ENCODE measurements at regions not wholly inside any gene's neighbourhood (a gene's known extent, or its start where the extent isn't known, plus 50 kb on each side); places are given as distances from the start of the nearest gene placed in this dataset.
A peak's percentile ranks its signal among the peaks of the same experiment; 100 is the strongest.

DNA sequence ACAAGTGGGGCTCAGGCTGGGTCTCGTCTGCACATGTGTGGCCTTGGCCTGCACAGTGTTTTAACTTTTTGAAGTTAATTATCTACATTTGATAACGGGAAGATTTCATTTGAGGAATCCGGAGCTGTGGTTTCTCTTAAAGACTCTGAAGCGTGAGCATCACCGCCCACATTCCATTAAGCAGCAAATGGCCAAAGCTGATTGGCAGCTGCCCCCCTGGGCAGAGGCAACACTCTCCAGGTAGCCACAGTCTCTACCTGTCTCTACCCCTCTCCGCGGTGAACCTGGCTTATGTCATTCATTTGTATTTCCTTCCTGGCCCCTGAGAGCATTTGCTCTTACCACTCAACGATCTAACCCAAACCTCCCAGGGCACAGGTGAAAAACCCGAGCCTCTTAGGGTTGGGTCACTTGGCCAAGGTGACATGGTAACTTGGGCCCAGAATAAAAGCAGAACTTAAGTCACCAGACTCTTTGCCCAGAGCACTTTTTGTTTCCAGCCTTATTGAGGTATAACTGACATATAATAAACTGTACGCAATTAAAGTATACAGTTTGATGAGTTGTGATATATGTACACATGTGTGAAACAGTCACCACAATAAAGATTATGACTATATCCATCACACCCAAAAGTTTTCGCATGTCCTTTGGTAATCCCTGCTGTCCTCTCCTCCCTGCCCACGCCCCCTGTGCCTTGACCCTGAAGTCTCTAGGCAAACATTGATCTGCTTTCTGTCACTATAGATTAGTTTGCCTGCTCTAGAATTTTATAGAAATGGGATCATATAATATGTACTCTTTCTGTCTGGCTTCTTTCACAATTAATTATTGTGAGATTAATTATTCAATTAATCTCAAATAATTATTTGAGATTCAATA lies 245.7 kb upstream of the HES1 start:
- peak overlapping the region in 1 of 4 donors; percentile 40 for H3K27ac ChIP-seq
- peaks cover 0 to 5% (median 0%) of the 10 kb centered on the region in 4 donors for H3K4me1 ChIP-seq
- no peaks in the 10 kb centered on the region for H3K9me3 ChIP-seq
- H3K36me3 ChIP-seq, result no peaks in the 10 kb centered on the region
- no peak for TF ChIP-seq POLR2A (IDR thresholded peaks at IDR 0.05)
- TF ChIP-seq, protein P1, sequence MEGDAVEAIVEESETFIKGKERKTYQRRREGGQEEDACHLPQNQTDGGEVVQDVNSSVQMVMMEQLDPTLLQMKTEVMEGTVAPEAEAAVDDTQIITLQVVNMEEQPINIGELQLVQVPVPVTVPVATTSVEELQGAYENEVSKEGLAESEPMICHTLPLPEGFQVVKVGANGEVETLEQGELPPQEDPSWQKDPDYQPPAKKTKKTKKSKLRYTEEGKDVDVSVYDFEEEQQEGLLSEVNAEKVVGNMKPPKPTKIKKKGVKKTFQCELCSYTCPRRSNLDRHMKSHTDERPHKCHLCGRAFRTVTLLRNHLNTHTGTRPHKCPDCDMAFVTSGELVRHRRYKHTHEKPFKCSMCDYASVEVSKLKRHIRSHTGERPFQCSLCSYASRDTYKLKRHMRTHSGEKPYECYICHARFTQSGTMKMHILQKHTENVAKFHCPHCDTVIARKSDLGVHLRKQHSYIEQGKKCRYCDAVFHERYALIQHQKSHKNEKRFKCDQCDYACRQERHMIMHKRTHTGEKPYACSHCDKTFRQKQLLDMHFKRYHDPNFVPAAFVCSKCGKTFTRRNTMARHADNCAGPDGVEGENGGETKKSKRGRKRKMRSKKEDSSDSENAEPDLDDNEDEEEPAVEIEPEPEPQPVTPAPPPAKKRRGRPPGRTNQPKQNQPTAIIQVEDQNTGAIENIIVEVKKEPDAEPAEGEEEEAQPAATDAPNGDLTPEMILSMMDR (IDR thresholded peaks at IDR 0.05), result no peak
- DNase-seq, result no peak
- H3K4me3 ChIP-seq, result no peak overlapping the region
- H3K27me3 ChIP-seq, result no peaks in the 10 kb centered on the region

DNA sequence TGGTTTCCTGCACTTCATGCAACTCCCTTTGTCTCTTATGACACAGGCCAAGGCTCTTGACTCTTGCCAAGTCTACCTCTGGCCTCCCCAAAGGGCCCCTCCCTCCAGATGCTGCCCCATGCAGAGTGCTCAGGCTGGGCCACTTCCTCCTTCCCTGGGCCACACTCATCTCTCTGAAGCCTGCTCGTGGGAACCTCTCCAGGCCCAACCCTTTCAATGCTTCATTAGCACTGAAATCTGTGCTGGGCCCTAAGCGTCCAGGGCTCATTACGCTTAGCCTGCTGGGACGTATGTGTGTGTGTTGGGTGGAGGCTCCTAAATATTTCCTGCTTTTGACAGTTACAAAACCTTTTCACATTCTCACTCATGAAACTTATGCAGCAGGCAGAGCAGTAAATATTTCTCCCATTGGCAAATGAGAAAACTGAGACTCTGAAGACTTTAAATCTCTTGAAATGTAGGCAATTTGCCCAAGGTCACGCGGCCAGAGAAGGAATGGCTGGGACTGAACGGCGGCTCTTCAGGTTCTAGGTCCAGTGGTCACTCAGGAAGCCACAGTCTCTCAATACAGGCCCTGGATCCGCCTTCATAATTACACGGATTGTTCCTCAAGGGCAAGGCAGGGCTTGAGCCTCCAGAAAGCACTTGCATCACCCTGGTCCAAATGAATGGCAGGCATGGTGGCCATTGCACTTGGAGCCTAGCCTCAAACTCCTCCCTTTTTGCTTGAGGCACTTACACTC lies 241.7 kb upstream of the HES1 start:
- Histone ChIP-seq H3K27me3 (no peaks in the 10 kb centered on the region), H3K9me3 (no peaks in the 10 kb centered on the region)
- TF ChIP-seq POLR2A (IDR thresholded peaks at IDR 0.05), result no peak
- TF ChIP-seq, protein P1 (IDR thresholded peaks at IDR 0.05), result no peak

DNA sequence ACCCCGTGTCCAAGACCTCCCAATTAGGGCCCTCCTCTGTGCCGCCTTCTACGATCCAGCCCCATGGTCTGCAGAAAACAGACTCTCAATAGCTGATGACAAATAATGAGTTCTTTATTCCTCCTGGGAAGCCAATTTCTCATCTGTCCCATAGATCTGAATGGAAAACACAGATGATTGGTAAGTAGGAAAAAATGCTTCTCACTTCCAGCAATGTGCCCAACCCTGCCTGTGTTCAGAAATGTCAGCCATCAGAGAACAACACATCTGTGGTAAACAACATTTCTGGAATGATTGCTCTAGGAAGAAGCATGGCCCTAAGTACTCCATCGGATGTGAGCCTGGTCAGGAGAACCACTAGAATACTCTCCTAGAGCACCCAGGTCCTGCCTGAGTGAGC lies 240.5 kb upstream of the HES1 start:
- Histone ChIP-seq H3K4me1 (no peaks in the 10 kb centered on the region), H3K9me3 (no peaks in the 10 kb centered on the region), H3K27ac (no peak overlapping the region), H3K36me3 (no peaks in the 10 kb centered on the region), H3K27me3 (no peaks in the 10 kb centered on the region), H3K4me3 (no peak overlapping the region)
- DNase-seq, result no peak
- TF ChIP-seq, protein P1 (IDR thresholded peaks at IDR 0.05), result no peak
- no peak for TF ChIP-seq POLR2A (IDR thresholded peaks at IDR 0.05)

More for the DNA sequence above, 241.7 kb upstream of the HES1 start:
- Histone ChIP-seq H3K4me1 (no peaks in the 10 kb centered on the region), H3K4me3 (no peak overlapping the region), H3K36me3 (no peaks in the 10 kb centered on the region), H3K27ac (no peak overlapping the region)
- no peak for DNase-seq

GRCh38 chr3:193896419-193896818 lies 239.5 kb upstream of the HES1 start:
- Histone ChIP-seq H3K4me1 (no peaks in the 10 kb centered on the region), H3K36me3 (no peaks in the 10 kb centered on the region), H3K9me3 (peaks cover 0 to 4% (median 0%) of the 10 kb centered on the region in 4 donors), H3K27ac (no peak overlapping the region), H3K27me3 (no peaks in the 10 kb centered on the region), H3K4me3 (no peak overlapping the region)
- TF ChIP-seq, protein P1 (IDR thresholded peaks at IDR 0.05), result no peak
- no peak for TF ChIP-seq POLR2A (IDR thresholded peaks at IDR 0.05)
- no peak for DNase-seq

DNA sequence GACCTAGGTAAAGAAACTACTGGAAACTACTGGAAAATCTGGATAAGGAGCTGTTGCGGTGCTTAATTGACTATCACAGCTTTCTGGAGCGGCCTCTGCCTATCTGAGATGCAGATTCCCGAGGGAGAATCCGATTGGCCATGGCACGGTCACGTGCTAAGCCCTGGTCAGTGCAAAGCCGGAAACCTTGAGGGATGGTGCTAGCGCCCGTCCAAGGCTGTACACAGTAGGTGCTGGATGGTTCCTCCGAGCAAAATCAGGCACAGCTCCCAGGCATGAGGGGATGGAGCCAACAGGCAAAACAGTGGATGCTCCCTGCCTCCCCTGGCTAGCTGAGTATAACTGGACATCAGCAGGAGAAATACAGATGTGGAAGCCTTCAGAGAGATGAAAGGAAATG lies 238.7 kb upstream of the HES1 start:
- H3K27ac ChIP-seq, result no peak overlapping the region
- H3K9me3 ChIP-seq, result peaks cover 0 to 4% (median 0%) of the 10 kb centered on the region in 4 donors
- TF ChIP-seq, protein P1 (IDR thresholded peaks at IDR 0.05), result no peak
- no peak for TF ChIP-seq POLR2A (IDR thresholded peaks at IDR 0.05)
- no peaks in the 10 kb centered on the region for H3K36me3 ChIP-seq
- no peak overlapping the region for H3K4me3 ChIP-seq
- no peaks in the 10 kb centered on the region for H3K27me3 ChIP-seq
- H3K4me1 ChIP-seq, result no peaks in the 10 kb centered on the region
- DNase-seq, result no peak
